ENCODE measurements at regions not wholly inside any gene's neighbourhood (a gene's known extent, or its start where the extent isn't known, plus 50 kb on each side); places are given as distances from the start of the nearest gene placed in this dataset.

GRCh38 chr16:17994027-17994426 is 342.5 kb downstream of the NPIPA8 start:
- no peak overlapping the region for H3K27ac ChIP-seq
- H3K9me3 ChIP-seq, result no peaks in the 10 kb centered on the region
- H3K27me3 ChIP-seq, result peaks cover 0 to 7% of the 10 kb centered on the region in 2 donors
- TF ChIP-seq CTCF (IDR thresholded peaks at IDR 0.05) (no peak), POLR2A (IDR thresholded peaks at IDR 0.05) (no peak), POLR2AphosphoS5 (IDR thresholded peaks at IDR 0.05) (no peak)
- DNase-seq (ENCODE audit: low spot score in 2 of 2), result no peak
- intact Hi-C loops (cut with DNase I; ENCODE audit: low total_unique reads), result no loop called here
- no peaks in the 10 kb centered on the region for H3K36me3 ChIP-seq
- no peaks in the 10 kb centered on the region for H3K4me1 ChIP-seq
- H3K4me3 ChIP-seq, result no peak overlapping the region

DNA sequence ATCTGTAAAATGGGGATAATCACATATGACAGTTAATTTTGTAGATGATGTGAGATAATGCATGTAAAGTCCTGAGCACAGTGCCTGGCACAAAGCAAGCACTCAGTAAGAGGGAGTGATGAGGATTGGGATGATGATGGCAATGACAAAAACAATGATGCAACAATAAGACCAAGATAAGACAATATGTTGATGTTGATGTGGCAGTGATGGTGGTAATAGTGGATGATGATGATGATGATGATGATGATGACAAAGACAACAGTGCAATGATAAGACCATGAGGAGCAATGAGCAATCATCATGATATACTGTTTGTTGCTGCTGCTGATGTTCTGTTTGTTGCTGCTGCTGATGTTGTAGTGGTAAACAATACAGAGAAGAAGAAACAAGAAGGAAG is 344.1 kb downstream of the NPIPA8 start:
- H3K9me3 ChIP-seq, result no peaks in the 10 kb centered on the region
- no peak overlapping the region for H3K4me3 ChIP-seq
- no peaks in the 10 kb centered on the region for H3K4me1 ChIP-seq
- intact Hi-C loops (cut with DNase I; ENCODE audit: low total_unique reads), result no loop called here
- H3K27me3 ChIP-seq, result peaks cover 0 to 7% of the 10 kb centered on the region in 2 donors
- DNase-seq (ENCODE audit: low spot score in 2 of 2), result no peak
- no peaks in the 10 kb centered on the region for H3K36me3 ChIP-seq
- no peak overlapping the region for H3K27ac ChIP-seq
- no peak for TF ChIP-seq POLR2AphosphoS5 (IDR thresholded peaks at IDR 0.05)
- TF ChIP-seq CTCF (IDR thresholded peaks at IDR 0.05), result no peak
- no peak for TF ChIP-seq POLR2A (IDR thresholded peaks at IDR 0.05)

DNA sequence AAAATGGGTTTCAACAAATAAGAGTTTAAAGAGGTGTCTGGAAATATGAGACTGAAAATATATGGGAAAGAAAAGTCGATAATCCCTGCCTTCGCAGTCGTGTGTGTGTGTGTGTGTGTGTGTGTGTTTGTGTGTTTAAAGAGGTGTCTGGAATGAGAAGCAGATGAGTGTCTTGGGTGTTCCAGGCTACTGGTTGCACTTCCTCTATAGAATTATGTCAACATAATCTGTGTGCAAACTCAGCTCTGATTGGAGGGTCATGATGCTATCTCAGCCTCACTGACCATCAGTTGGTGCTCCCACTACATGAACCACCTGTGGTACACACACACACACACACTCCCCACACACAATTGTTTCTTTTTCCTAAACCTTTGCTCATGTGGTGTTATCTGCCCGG is 347.3 kb downstream of the NPIPA8 start:
- no peaks in the 10 kb centered on the region for H3K9me3 ChIP-seq
- no peaks in the 10 kb centered on the region for H3K36me3 ChIP-seq
- H3K27me3 ChIP-seq, result peaks cover 0 to 11% of the 10 kb centered on the region in 2 donors
- H3K4me3 ChIP-seq, result no peak overlapping the region
- no peak overlapping the region for H3K27ac ChIP-seq
- TF ChIP-seq POLR2AphosphoS5 (IDR thresholded peaks at IDR 0.05), result no peak
- TF ChIP-seq CTCF (IDR thresholded peaks at IDR 0.05), result no peak
- TF ChIP-seq POLR2A (IDR thresholded peaks at IDR 0.05), result no peak
- intact Hi-C loops (cut with DNase I; ENCODE audit: low total_unique reads), result no loop called here
- H3K4me1 ChIP-seq, result no peaks in the 10 kb centered on the region
- no peak for DNase-seq (ENCODE audit: low spot score in 2 of 2)

DNA sequence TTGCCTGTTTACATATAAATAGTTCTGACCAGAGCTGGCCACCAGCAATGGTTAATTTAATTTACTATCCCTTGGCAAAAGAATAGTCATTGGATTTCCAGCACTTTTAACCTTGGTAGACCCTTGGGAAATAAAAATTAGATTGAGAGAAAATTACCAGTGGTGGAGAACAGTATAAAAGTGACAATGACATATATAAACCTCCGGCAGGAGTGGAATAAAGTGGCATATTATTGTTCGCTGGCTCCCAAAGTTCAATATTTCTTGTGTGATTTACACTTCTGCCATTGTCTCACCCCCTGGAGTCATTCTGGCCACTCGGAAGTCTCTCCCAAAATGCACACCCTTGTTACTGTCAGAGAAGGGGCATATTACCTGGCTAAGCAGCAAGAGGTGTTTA is 347.7 kb downstream of the NPIPA8 start:
- H3K36me3 ChIP-seq, result no peaks in the 10 kb centered on the region
- no peaks in the 10 kb centered on the region for H3K9me3 ChIP-seq
- no peak overlapping the region for H3K4me3 ChIP-seq
- no peak for DNase-seq (ENCODE audit: low spot score in 2 of 2)
- peaks cover 0 to 11% of the 10 kb centered on the region in 2 donors for H3K27me3 ChIP-seq
- H3K27ac ChIP-seq, result no peak overlapping the region
- no peak for TF ChIP-seq POLR2A (IDR thresholded peaks at IDR 0.05)
- no peak for TF ChIP-seq CTCF (IDR thresholded peaks at IDR 0.05)
- TF ChIP-seq POLR2AphosphoS5 (IDR thresholded peaks at IDR 0.05), result no peak
- H3K4me1 ChIP-seq, result no peaks in the 10 kb centered on the region
- intact Hi-C loops (cut with DNase I; ENCODE audit: low total_unique reads), result no loop called here

GRCh38 chr16:17986991-17987390 is 349.5 kb downstream of the NPIPA8 start:
- intact Hi-C loops (cut with DNase I; ENCODE audit: low total_unique reads), result no loop called here
- DNase-seq (ENCODE audit: low spot score in 2 of 2), result no peak
- H3K27ac ChIP-seq, result no peak overlapping the region

More at GRCh38 chr16:17986991-17987390, 349.5 kb downstream of the NPIPA8 start:
- no peaks in the 10 kb centered on the region for H3K36me3 ChIP-seq
- no peak overlapping the region for H3K4me3 ChIP-seq
- TF ChIP-seq POLR2A (IDR thresholded peaks at IDR 0.05) (no peak), CTCF (IDR thresholded peaks at IDR 0.05) (no peak), POLR2AphosphoS5 (IDR thresholded peaks at IDR 0.05) (no peak)
- no peaks in the 10 kb centered on the region for H3K4me1 ChIP-seq
- H3K9me3 ChIP-seq, result no peaks in the 10 kb centered on the region
- peaks cover 0 to 11% of the 10 kb centered on the region in 2 donors for H3K27me3 ChIP-seq

All from breast epithelium (tissue), 4 donors.